K562 (cell line): ENCODE measurements at regions not wholly inside any gene's neighbourhood (a gene's known extent, or its start where the extent isn't known, plus 50 kb on each side); places are given as distances from the start of the nearest gene placed in this dataset.
"Not testable (repeated sequence)": the region's sequence is repeated elsewhere in the genome, so short reads cannot be mapped to it uniquely, and the experiment has no call there.

Source experiments
- CHD2 ChIP-seq: IDR thresholded peaks from 2 replicates; pipeline ENCODE4 v1.6.1; 2011; ENCODE audit warnings: low read depth, low read length
- CTBP1 ChIP-seq: fragments of 450-650 bp; IDR thresholded peaks from 2 replicates; pipeline ENCODE4 v1.6.1; 2016; ENCODE audit warnings: borderline replicate concordance
- CTCFL ChIP-seq: IDR thresholded peaks from 2 replicates; pipeline ENCODE4 v1.6.1; 2011; ENCODE audit warnings: borderline replicate concordance, low read depth, mild to moderate bottlenecking, moderate library complexity, low read length; ENCODE audit not compliant: insufficient read depth, poor library complexity, severe bottlenecking
- E2F6 ChIP-seq, 2 experiments: IDR thresholded peaks; 2 replicates each; pipeline ENCODE4 v1.6.1; 2011; ENCODE audit warnings: borderline replicate concordance in 1 of 2, control low read depth in 1 of 2, low read depth in 1 of 2, low read length in 1 of 2, mild to moderate bottlenecking in 1 of 2, mixed read lengths in 1 of 2, moderate library complexity in 1 of 2; ENCODE audit not compliant: insufficient read depth in 1 of 2, insufficient read length in 1 of 2, poor library complexity in 1 of 2, severe bottlenecking in 1 of 2; ENCODE audit errors: extremely low read depth in 1 of 2
- HNRNPL ChIP-seq: fragments of 200-400 bp; formaldehyde crosslinking; IDR thresholded peaks from 2 replicates; pipeline ENCODE4 v1.6.1; 2017; ENCODE audit warnings: low read depth, mild to moderate bottlenecking, low read length
- HNRNPLL ChIP-seq: fragments of 200-400 bp; formaldehyde crosslinking; IDR thresholded peaks from 2 replicates; pipeline ENCODE4 v1.6.1; 2017; ENCODE audit warnings: low read length, low read depth, mild to moderate bottlenecking; ENCODE audit not compliant: poor library complexity, severe bottlenecking
- L3MBTL2 ChIP-seq: fragments of 450-650 bp; IDR thresholded peaks from 2 replicates; pipeline ENCODE4 v1.6.1; 2016; ENCODE audit warnings: mild to moderate bottlenecking, moderate library complexity
- MAZ ChIP-seq, 2 experiments: fragments of 450-650 bp in 1 of 2; sonication (generic) in 1 of 2; formaldehyde crosslinking; IDR thresholded peaks in 1 of 2; conservative IDR thresholded peaks in 1 of 2; 2 replicates each; pipeline versions ENCODE4 v1.4.0 to v1.5.0; 2020; ENCODE audit warnings: mild to moderate bottlenecking in 1 of 2, missing genetic modification reagents in 1 of 2
- MYC ChIP-seq, 2 experiments: fragments of 250-450 bp in 1 of 2; sonication (Bioruptor Pico) in 1 of 2; IDR thresholded peaks; 2 replicates each; pipeline versions ENCODE4 v1.5.1 to v1.6.1; 2012 to 2021; ENCODE audit warnings: low read depth in 2 of 2, borderline replicate concordance in 1 of 2, improper control_type of control experiment in 1 of 2, low read length in 1 of 2, mild to moderate bottlenecking in 1 of 2, moderate library complexity in 1 of 2
- REST ChIP-seq, 2 experiments: fragments of 450-650 bp; formaldehyde crosslinking in 1 of 2; IDR thresholded peaks; 2 replicates each; pipeline versions ENCODE4 v1.4.0 to v1.6.1; 2014 to 2020; ENCODE audit warnings: mild to moderate bottlenecking in 2 of 2, borderline replicate concordance in 1 of 2, low read depth in 1 of 2
- SMAD4 ChIP-seq: fragments of 250-450 bp; sonication (Bioruptor Pico); conservative IDR thresholded peaks from 2 replicates; pipeline ENCODE4 v1.8.0; 2021; ENCODE audit warnings: inconsistent platforms, mild to moderate bottlenecking, moderate library complexity
- ZFP36 ChIP-seq: fragments of 150-350 bp; IDR thresholded peaks from 2 replicates; pipeline ENCODE4 v1.6.1; 2018; ENCODE audit warnings: low read length, low read depth; ENCODE audit not compliant: partially characterized antibody

DNA sequence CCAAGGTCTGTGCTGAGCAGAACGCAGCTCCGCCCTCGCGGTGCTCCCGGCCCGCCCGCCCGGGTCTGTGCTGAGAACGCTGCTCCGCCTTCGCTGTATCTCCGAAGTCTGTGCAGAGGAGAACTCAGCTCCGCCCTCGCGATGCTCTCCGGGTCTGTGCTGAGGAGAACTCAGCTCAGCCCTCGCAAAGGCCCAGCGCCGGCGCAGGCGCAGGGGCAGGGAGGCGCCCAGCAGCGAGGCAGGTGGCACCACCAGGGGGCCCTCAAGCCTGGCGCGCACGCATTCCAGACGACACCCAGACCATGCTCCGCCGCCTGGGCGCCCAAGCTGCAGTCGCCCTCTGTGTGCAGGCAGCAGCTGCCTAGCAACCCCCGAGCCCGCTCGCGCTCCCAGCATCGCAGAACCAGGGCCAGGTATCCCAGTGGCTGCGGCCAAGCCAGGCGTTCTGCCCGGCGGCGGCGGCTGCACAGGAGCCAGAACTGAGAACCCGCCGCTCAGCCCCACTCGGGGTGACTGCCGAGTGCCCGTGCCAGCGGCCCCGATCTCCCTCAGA lies 672.1 kb upstream of the DEFB115 start (continued):
- TF ChIP-seq CTCFL = peak; percentile 69
- TF ChIP-seq MAZ (CRISPR knock-in tag; conservative IDR thresholded peaks at IDR 0.05 in 1 of 2, IDR thresholded peaks at IDR 0.05 in 1 of 2) = 0 out of 4 replicates have a peak, but pooled peaks of 1 of the 2 experiments have one; percentile 25
- TF ChIP-seq ZFP36 = peak; percentile 36
- TF ChIP-seq HNRNPLL = peak; percentile 27
- peak; percentile 67; the same call in 1 of the 2 replicates for TF ChIP-seq L3MBTL2
- peak; percentile 15; the same call in 1 of the 2 replicates for TF ChIP-seq MYC (IDR thresholded peaks at IDR 0.05; ENCODE audit: low read depth, low read length)
- not testable (repeated sequence) for TF ChIP-seq MYC (CRISPR knock-in tag; IDR thresholded peaks at IDR 0.05; ENCODE audit: borderline replicate concordance, low read depth); REST (CRISPR knock-in tag; IDR thresholded peaks at IDR 0.05; ENCODE audit: low read depth)
- TF ChIP-seq CTBP1 = peak; percentile 74
- peak; percentile 87 for TF ChIP-seq HNRNPL
- peak in 1 of 2 experiments; percentile 50 for TF ChIP-seq E2F6 (IDR thresholded peaks at IDR 0.05; ENCODE audit: borderline replicate concordance in 1 of 2, extremely low read depth in 1 of 2, insufficient read depth in 1 of 2, insufficient read length in 1 of 2, low read depth in 1 of 2, low read length in 1 of 2, poor library complexity in 1 of 2, severe bottlenecking in 1 of 2)
- TF ChIP-seq REST (IDR thresholded peaks at IDR 0.05; ENCODE audit: borderline replicate concordance) = peak; percentile 37; the same call in 1 of the 2 replicates
- peak; percentile 46; the same call in 1 of the 2 replicates for TF ChIP-seq SMAD4 (CRISPR knock-in tag)
- peak; percentile 64; the same call in 1 of the 2 replicates for TF ChIP-seq CHD2
